Ovary (tissue), 3 donors: ENCODE measurements at regions not wholly inside any gene's neighbourhood (a gene's known extent, or its start where the extent isn't known, plus 50 kb on each side); places are given as distances from the start of the nearest gene placed in this dataset.

Experiments used
- EP300 ChIP-seq: sonication (generic); formaldehyde crosslinking; IDR thresholded peaks from one replicate; pipeline ENCODE4 v1.6.1; 2017; ENCODE audit warnings: antibody characterized with exemption
- POLR2A ChIP-seq: fragments of 450-650 bp; IDR thresholded peaks from one replicate; pipeline ENCODE4 v1.6.1; 2017; ENCODE audit warnings: antibody characterized with exemption, mild to moderate bottlenecking, moderate library complexity
- TF ChIP-seq, protein P1 (sequence below), 3 donors: fragments of 450-650 bp in 2 of 3; fragments of 200-600 bp in 1 of 3; IDR thresholded peaks; one replicate each; pipeline versions ENCODE4 v1.5.1 to v1.8.0; 2016 to 2022; ENCODE audit warnings: antibody characterized with exemption in 3 of 3, mild to moderate bottlenecking in 1 of 3
- donor health status: DM: no; HTN: no; CAD: no.

DNA sequence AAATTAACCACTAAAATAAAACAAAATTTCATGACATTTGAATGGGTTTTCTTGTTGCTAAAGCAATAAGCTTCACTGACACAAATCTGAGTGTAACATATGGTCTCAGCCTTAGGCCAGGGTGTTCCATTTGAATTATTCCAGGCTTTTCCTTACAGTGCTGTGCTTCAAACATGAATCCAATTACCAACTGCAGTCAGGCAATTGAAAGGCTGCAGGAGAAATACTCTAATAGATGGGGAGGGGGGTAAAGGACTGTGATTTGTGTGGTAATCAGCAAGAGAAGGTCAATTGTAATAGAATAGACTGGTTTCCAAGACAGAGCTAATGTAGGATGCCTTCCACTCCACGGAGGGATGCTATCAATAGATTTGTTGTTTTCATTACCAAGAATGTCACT lies 466.7 kb downstream of the C3orf38 start:
- TF ChIP-seq POLR2A (no peak), EP300 (no peak)
- TF ChIP-seq, protein P1, sequence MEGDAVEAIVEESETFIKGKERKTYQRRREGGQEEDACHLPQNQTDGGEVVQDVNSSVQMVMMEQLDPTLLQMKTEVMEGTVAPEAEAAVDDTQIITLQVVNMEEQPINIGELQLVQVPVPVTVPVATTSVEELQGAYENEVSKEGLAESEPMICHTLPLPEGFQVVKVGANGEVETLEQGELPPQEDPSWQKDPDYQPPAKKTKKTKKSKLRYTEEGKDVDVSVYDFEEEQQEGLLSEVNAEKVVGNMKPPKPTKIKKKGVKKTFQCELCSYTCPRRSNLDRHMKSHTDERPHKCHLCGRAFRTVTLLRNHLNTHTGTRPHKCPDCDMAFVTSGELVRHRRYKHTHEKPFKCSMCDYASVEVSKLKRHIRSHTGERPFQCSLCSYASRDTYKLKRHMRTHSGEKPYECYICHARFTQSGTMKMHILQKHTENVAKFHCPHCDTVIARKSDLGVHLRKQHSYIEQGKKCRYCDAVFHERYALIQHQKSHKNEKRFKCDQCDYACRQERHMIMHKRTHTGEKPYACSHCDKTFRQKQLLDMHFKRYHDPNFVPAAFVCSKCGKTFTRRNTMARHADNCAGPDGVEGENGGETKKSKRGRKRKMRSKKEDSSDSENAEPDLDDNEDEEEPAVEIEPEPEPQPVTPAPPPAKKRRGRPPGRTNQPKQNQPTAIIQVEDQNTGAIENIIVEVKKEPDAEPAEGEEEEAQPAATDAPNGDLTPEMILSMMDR (IDR thresholded peaks at IDR 0.05): no peak
